GM10248 (cell line): ENCODE measurements at regions not wholly inside any gene's neighbourhood (a gene's known extent, or its start where the extent isn't known, plus 50 kb on each side); places are given as distances from the start of the nearest gene placed in this dataset.

Experiments
- CTCF ChIA-PET: fragments of 300-600 bp; sonication (Branson Sonifier 250); formaldehyde crosslinking; extraction: SDS; loops from one replicate; lab custom pipeline; 2021; ENCODE audit warnings: antibody characterized with exemption; lab: Yijun Ruan, JAX
- POLR2A ChIA-PET: fragments of 350-650 bp; sonication (Branson Sonifier 250); formaldehyde crosslinking; extraction: SDS; loops from one replicate; lab custom pipeline; 2020; ENCODE audit warnings: antibody characterized with exemption; lab: Yijun Ruan, JAX
- DNase-seq: peaks from one replicate; pipeline ENCODE4 v3.0.0; 2012; ENCODE audit errors: extremely low spot score
- CTCF ChIP-seq: IDR thresholded peaks from 2 replicates; pipeline ENCODE4 v1.5.1; 2012; ENCODE audit warnings: mild to moderate bottlenecking, low read depth; ENCODE audit errors: extremely low read depth, missing control alignments, control extremely low read depth

- no peak for TF ChIP-seq CTCF
- CTCF ChIA-PET = no interaction called here
- no peak for DNase-seq
- POLR2A ChIA-PET = no interaction called here
Observed at GRCh38 chr10:32109603-32110002, 53.4 kb upstream of the KIF5B start.
